ENCODE measurements at regions not wholly inside any gene's neighbourhood (a gene's known extent, or its start where the extent isn't known, plus 50 kb on each side); places are given as distances from the start of the nearest gene placed in this dataset.

DNA sequence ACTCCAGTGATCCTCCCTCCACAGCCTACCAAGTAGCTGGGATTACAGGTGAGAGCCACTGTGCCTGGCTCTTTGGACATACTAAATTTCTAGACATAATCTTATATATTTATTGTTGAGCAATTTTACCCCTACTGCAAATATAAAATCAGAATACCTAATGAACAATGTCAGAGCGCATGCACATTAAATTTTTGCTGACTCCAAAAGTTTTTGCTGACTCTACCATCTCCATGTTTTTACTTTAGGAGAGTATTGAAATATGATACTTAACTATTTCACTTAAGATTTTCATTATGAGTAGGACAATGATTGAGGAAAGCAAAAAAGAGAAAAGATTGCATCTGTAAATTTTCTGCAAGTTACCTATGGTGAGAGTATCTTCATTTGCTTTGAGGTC, 402.3 kb downstream of the LRRC70 start:
- TF ChIP-seq, protein P1, sequence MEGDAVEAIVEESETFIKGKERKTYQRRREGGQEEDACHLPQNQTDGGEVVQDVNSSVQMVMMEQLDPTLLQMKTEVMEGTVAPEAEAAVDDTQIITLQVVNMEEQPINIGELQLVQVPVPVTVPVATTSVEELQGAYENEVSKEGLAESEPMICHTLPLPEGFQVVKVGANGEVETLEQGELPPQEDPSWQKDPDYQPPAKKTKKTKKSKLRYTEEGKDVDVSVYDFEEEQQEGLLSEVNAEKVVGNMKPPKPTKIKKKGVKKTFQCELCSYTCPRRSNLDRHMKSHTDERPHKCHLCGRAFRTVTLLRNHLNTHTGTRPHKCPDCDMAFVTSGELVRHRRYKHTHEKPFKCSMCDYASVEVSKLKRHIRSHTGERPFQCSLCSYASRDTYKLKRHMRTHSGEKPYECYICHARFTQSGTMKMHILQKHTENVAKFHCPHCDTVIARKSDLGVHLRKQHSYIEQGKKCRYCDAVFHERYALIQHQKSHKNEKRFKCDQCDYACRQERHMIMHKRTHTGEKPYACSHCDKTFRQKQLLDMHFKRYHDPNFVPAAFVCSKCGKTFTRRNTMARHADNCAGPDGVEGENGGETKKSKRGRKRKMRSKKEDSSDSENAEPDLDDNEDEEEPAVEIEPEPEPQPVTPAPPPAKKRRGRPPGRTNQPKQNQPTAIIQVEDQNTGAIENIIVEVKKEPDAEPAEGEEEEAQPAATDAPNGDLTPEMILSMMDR (IDR thresholded peaks at IDR 0.05; ENCODE audit: low read length): no peak
- TF ChIP-seq EZH2 (IDR thresholded peaks at IDR 0.05; ENCODE audit: borderline replicate concordance, low read length): no peak

Measured in OCI-LY1 (cell line).